ENCODE measurements at regions not wholly inside any gene's neighbourhood (a gene's known extent, or its start where the extent isn't known, plus 50 kb on each side); places are given as distances from the start of the nearest gene placed in this dataset.

- Mint-ChIP-seq H3K4me3 (no peak overlapping the region), H3K27me3 (no peaks in the 10 kb centered on the region), H3K36me3 (ENCODE audit: low read depth) (no peaks in the 10 kb centered on the region), H3K9me3 (no peaks in the 10 kb centered on the region), H3K4me1 (ENCODE audit: low read depth) (no peaks in the 10 kb centered on the region), H3K27ac (no peak overlapping the region)
These were observed 372.8 kb upstream of the MGMT start for GRCh38 chr10:129094233-129094632.

GRCh38 chr10:129094861-129095260 lies 372.2 kb upstream of the MGMT start:
- H3K36me3 Mint-ChIP-seq (ENCODE audit: low read depth) = no peaks in the 10 kb centered on the region
- no peaks in the 10 kb centered on the region for H3K9me3 Mint-ChIP-seq
- no peak overlapping the region for H3K4me3 Mint-ChIP-seq
- no peaks in the 10 kb centered on the region for H3K27me3 Mint-ChIP-seq
- H3K27ac Mint-ChIP-seq = no peak overlapping the region
- no peaks in the 10 kb centered on the region for H3K4me1 Mint-ChIP-seq (ENCODE audit: low read depth)

- H3K36me3 Mint-ChIP-seq (ENCODE audit: low read depth) = no peaks in the 10 kb centered on the region
- no peaks in the 10 kb centered on the region for H3K27me3 Mint-ChIP-seq
- no peak overlapping the region for H3K4me3 Mint-ChIP-seq
- no peak overlapping the region for H3K27ac Mint-ChIP-seq
- H3K4me1 Mint-ChIP-seq (ENCODE audit: low read depth) = no peaks in the 10 kb centered on the region
- no peaks in the 10 kb centered on the region for H3K9me3 Mint-ChIP-seq
These were observed 371.4 kb upstream of the MGMT start for GRCh38 chr10:129095680-129096064.

- Mint-ChIP-seq H3K27ac (no peak overlapping the region), H3K36me3 (ENCODE audit: low read depth) (no peaks in the 10 kb centered on the region), H3K4me1 (ENCODE audit: low read depth) (peaks cover 4% of the 10 kb centered on the region), H3K9me3 (no peaks in the 10 kb centered on the region), H3K4me3 (no peak overlapping the region), H3K27me3 (no peaks in the 10 kb centered on the region)
These were observed 370.7 kb upstream of the MGMT start for GRCh38 chr10:129096065-129096984.

GRCh38 chr10:129097776-129098330 lies 369.2 kb upstream of the MGMT start:
- Mint-ChIP-seq H3K27me3 (no peaks in the 10 kb centered on the region), H3K36me3 (ENCODE audit: low read depth) (no peaks in the 10 kb centered on the region), H3K4me1 (ENCODE audit: low read depth) (peaks cover 13% of the 10 kb centered on the region), H3K4me3 (no peak overlapping the region), H3K27ac (no peak overlapping the region), H3K9me3 (no peaks in the 10 kb centered on the region)

- Mint-ChIP-seq H3K27ac (no peak overlapping the region), H3K27me3 (no peaks in the 10 kb centered on the region), H3K4me3 (no peak overlapping the region), H3K36me3 (ENCODE audit: low read depth) (no peaks in the 10 kb centered on the region), H3K4me1 (ENCODE audit: low read depth) (peaks cover 15% of the 10 kb centered on the region), H3K9me3 (no peaks in the 10 kb centered on the region)
These were observed 368.5 kb upstream of the MGMT start for GRCh38 chr10:129098517-129098916.

GRCh38 chr10:129099486-129099885 lies 367.6 kb upstream of the MGMT start:
- Mint-ChIP-seq H3K4me3 (no peak overlapping the region), H3K27me3 (no peaks in the 10 kb centered on the region), H3K4me1 (ENCODE audit: low read depth) (peaks cover 20% of the 10 kb centered on the region), H3K27ac (no peak overlapping the region), H3K36me3 (ENCODE audit: low read depth) (no peaks in the 10 kb centered on the region), H3K9me3 (no peaks in the 10 kb centered on the region)

- no peaks in the 10 kb centered on the region for H3K36me3 Mint-ChIP-seq (ENCODE audit: low read depth)
- no peak overlapping the region for H3K27ac Mint-ChIP-seq
- H3K4me1 Mint-ChIP-seq (ENCODE audit: low read depth) = peaks cover 23% of the 10 kb centered on the region
- no peaks in the 10 kb centered on the region for H3K9me3 Mint-ChIP-seq
- H3K27me3 Mint-ChIP-seq = no peaks in the 10 kb centered on the region
- no peak overlapping the region for H3K4me3 Mint-ChIP-seq
These were observed 367.0 kb upstream of the MGMT start for GRCh38 chr10:129099992-129100391.

- Mint-ChIP-seq H3K36me3 (ENCODE audit: low read depth) (no peaks in the 10 kb centered on the region), H3K27ac (no peak overlapping the region), H3K9me3 (no peaks in the 10 kb centered on the region), H3K4me3 (no peak overlapping the region), H3K27me3 (no peaks in the 10 kb centered on the region), H3K4me1 (ENCODE audit: low read depth) (peaks cover 23% of the 10 kb centered on the region)
These were observed 365.6 kb upstream of the MGMT start for GRCh38 chr10:129101232-129101980.

GRCh38 chr10:129102906-129103693 lies 363.9 kb upstream of the MGMT start:
- Mint-ChIP-seq H3K4me1 (ENCODE audit: low read depth) (peaks cover 23% of the 10 kb centered on the region), H3K36me3 (ENCODE audit: low read depth) (no peaks in the 10 kb centered on the region), H3K27me3 (no peaks in the 10 kb centered on the region), H3K9me3 (no peaks in the 10 kb centered on the region), H3K27ac (no peak overlapping the region), H3K4me3 (no peak overlapping the region)

- no peak overlapping the region for H3K4me3 Mint-ChIP-seq
- no peaks in the 10 kb centered on the region for H3K9me3 Mint-ChIP-seq
- H3K27ac Mint-ChIP-seq = no peak overlapping the region
- peaks cover 23% of the 10 kb centered on the region for H3K4me1 Mint-ChIP-seq (ENCODE audit: low read depth)
- no peaks in the 10 kb centered on the region for H3K27me3 Mint-ChIP-seq
- H3K36me3 Mint-ChIP-seq (ENCODE audit: low read depth) = no peaks in the 10 kb centered on the region
These were observed 362.6 kb upstream of the MGMT start for GRCh38 chr10:129104266-129105045.

GRCh38 chr10:129105266-129105665 lies 361.8 kb upstream of the MGMT start:
- Mint-ChIP-seq H3K27ac (no peak overlapping the region), H3K4me3 (no peak overlapping the region), H3K36me3 (ENCODE audit: low read depth) (no peaks in the 10 kb centered on the region), H3K9me3 (no peaks in the 10 kb centered on the region), H3K27me3 (no peaks in the 10 kb centered on the region), H3K4me1 (ENCODE audit: low read depth) (peaks cover 23% of the 10 kb centered on the region)

GRCh38 chr10:129106314-129106713 lies 360.7 kb upstream of the MGMT start:
- Mint-ChIP-seq H3K4me1 (ENCODE audit: low read depth) (peaks cover 19% of the 10 kb centered on the region), H3K4me3 (no peak overlapping the region), H3K36me3 (ENCODE audit: low read depth) (no peaks in the 10 kb centered on the region), H3K27ac (no peak overlapping the region), H3K9me3 (no peaks in the 10 kb centered on the region), H3K27me3 (no peaks in the 10 kb centered on the region)

- Mint-ChIP-seq H3K4me1 (ENCODE audit: low read depth) (peaks cover 10% of the 10 kb centered on the region), H3K27ac (no peak overlapping the region), H3K36me3 (ENCODE audit: low read depth) (no peaks in the 10 kb centered on the region), H3K9me3 (no peaks in the 10 kb centered on the region), H3K4me3 (no peak overlapping the region), H3K27me3 (no peaks in the 10 kb centered on the region)
These were observed 359.5 kb upstream of the MGMT start for GRCh38 chr10:129107525-129107924.

All from stimulated activated naive CD8-positive, alpha-beta T cell treated with anti-CD3 and anti-CD28 coated beads, Interleukin-15, Interleukin-2, amounts not matched to agents 100 ng/mL and 50 ng/mL, for 24 hours (primary cell).